ENCODE measurements at regions not wholly inside any gene's neighbourhood (a gene's known extent, or its start where the extent isn't known, plus 50 kb on each side); places are given as distances from the start of the nearest gene placed in this dataset.
"Not testable (repeated sequence)": the region's sequence is repeated elsewhere in the genome, so short reads cannot be mapped to it uniquely, and the experiment has no call there.

DNA sequence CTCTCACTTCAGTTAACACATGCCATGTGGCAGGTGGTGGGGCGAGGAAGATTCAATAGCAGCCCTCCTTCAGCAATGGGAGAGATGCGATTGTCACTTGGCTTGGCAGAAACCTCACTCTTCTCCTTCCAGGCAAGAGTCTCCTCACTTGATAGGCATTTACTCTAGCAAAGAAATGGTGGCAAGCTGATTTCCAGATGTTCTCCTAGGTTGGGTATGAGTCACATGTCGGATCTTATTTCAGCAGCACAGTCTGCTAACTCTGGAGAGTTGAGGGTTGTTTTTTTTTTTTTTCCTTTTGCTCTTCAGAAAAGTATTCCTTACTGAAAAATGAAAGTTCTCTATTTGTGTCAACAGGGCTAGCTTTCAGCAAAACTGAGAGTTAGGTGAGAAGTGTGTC is 119.5 kb upstream of the CHRDL1 start:
- Mint-ChIP-seq H3K4me3 (no peak overlapping the region), H3K27me3 (no peaks in the 10 kb centered on the region), H3K4me1 (no peaks in the 10 kb centered on the region)

GRCh38 chrX:110914281-110914680 is 118.7 kb upstream of the CHRDL1 start:
- DNase-seq (no peak), ATAC-seq (ENCODE audit: low read depth) (no peak)
- Mint-ChIP-seq H3K27ac (no peak overlapping the region), H3K27me3 (no peaks in the 10 kb centered on the region), H3K4me1 (no peaks in the 10 kb centered on the region), H3K4me3 (no peak overlapping the region), H3K36me3 (ENCODE audit: low read depth) (no peaks in the 10 kb centered on the region), H3K9me3 (no peaks in the 10 kb centered on the region)
- CTCF ChIA-PET: no interaction called here
- TF ChIP-seq, protein P1, sequence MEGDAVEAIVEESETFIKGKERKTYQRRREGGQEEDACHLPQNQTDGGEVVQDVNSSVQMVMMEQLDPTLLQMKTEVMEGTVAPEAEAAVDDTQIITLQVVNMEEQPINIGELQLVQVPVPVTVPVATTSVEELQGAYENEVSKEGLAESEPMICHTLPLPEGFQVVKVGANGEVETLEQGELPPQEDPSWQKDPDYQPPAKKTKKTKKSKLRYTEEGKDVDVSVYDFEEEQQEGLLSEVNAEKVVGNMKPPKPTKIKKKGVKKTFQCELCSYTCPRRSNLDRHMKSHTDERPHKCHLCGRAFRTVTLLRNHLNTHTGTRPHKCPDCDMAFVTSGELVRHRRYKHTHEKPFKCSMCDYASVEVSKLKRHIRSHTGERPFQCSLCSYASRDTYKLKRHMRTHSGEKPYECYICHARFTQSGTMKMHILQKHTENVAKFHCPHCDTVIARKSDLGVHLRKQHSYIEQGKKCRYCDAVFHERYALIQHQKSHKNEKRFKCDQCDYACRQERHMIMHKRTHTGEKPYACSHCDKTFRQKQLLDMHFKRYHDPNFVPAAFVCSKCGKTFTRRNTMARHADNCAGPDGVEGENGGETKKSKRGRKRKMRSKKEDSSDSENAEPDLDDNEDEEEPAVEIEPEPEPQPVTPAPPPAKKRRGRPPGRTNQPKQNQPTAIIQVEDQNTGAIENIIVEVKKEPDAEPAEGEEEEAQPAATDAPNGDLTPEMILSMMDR (IDR thresholded peaks at IDR 0.05): no peak
- POLR2A ChIA-PET: no interaction called here
- intact Hi-C loops (cut with micrococcal nuclease): no loop called here

More for the DNA sequence above, 119.5 kb upstream of the CHRDL1 start:
- no peaks in the 10 kb centered on the region for H3K9me3 Mint-ChIP-seq
- intact Hi-C loops (cut with micrococcal nuclease): no loop called here
- no peak overlapping the region for H3K27ac Mint-ChIP-seq
- ChIA-PET POLR2A (no interaction called here), CTCF (no interaction called here)
- TF ChIP-seq, protein P1 (IDR thresholded peaks at IDR 0.05): no peak
- DNase-seq (no peak), ATAC-seq (ENCODE audit: low read depth) (no peak)
- H3K36me3 Mint-ChIP-seq (ENCODE audit: low read depth): no peaks in the 10 kb centered on the region

DNA sequence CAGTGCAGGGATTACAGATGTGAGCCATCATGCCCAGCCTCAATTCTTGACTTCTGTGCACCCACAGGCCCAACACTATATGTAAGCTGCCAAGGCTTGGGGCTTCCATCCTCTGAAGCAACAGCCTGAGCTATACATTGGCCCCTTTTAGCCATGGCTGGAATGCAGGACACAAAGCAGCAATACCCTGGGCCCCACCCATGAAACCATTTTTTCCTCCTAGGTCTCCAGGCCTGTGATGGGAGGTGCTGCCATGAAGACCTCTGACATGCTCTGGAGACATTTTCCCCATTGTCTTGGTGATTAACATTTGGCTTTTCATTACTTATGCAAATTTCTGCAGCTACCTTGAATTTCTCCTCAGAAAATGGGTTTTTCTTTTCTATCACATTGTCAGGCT is 109.1 kb upstream of the CHRDL1 start:
- DNase-seq; H3K4me1 Mint-ChIP-seq; POLR2A ChIA-PET; CTCF ChIA-PET; H3K27me3 Mint-ChIP-seq; H3K4me3 Mint-ChIP-seq; H3K9me3 Mint-ChIP-seq; intact Hi-C loops (cut with micrococcal nuclease); H3K36me3 Mint-ChIP-seq (ENCODE audit: low read depth); ATAC-seq (ENCODE audit: low read depth); H3K27ac Mint-ChIP-seq: not testable (repeated sequence)

DNA sequence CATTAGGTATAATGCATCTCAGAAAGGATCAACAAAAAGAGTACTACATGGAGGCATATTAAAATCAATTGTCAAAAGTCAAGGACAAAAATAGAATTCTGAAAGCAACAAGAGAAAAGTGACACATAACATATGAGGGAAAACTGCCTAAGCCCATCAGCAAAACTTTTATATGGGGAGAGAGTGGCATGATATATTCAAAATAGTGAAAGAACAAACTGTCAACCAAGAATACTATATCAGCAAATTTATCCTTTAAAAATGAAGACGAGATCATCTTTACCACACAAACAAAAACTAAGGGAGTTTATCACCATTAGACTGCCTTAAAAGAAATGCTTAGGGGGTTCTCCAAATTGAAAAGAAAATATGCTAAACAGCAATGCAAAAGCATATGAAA is 86.4 kb upstream of the CHRDL1 start:
- ChIA-PET CTCF (no interaction called here), POLR2A (no interaction called here)
- TF ChIP-seq, protein P1 (IDR thresholded peaks at IDR 0.05): no peak
- no peaks in the 10 kb centered on the region for H3K36me3 Mint-ChIP-seq (ENCODE audit: low read depth)
- H3K27me3 Mint-ChIP-seq: no peaks in the 10 kb centered on the region
- ATAC-seq (ENCODE audit: low read depth) (no peak), DNase-seq (no peak)
- no peaks in the 10 kb centered on the region for H3K4me1 Mint-ChIP-seq
- intact Hi-C loops (cut with micrococcal nuclease): no loop called here
- no peak overlapping the region for H3K27ac Mint-ChIP-seq
- no peak overlapping the region for H3K4me3 Mint-ChIP-seq
- H3K9me3 Mint-ChIP-seq: peaks cover 8% of the 10 kb centered on the region

DNA sequence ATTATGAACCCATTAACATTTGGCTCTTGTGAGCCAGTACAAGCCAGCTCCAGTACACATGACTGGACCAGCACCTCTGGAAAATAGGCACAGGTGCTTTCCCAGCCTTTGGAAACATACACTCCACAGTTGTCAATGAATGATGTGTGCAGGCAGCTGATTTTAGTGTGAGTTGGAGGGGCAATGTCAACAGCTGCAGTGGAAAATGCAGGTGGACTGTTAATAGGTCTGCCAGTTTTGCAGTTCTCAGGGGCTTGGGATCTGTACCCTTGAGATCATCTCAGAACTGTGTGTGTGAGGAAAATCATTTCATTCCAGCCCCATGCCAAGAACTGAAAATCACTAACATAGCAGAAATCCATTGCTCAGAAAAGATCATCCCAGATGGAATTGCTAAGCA is 81.7 kb upstream of the CHRDL1 start:
- ChIA-PET POLR2A (no interaction called here), CTCF (no interaction called here)
- H3K27me3 Mint-ChIP-seq: no peaks in the 10 kb centered on the region
- H3K36me3 Mint-ChIP-seq (ENCODE audit: low read depth): no peaks in the 10 kb centered on the region
- TF ChIP-seq, protein P1 (IDR thresholded peaks at IDR 0.05): no peak
- H3K9me3 Mint-ChIP-seq: peaks cover 8% of the 10 kb centered on the region
- ATAC-seq (ENCODE audit: low read depth) (no peak), DNase-seq (no peak)
- no peak overlapping the region for H3K4me3 Mint-ChIP-seq
- intact Hi-C loops (cut with micrococcal nuclease): no loop called here
- H3K27ac Mint-ChIP-seq: no peak overlapping the region
- no peaks in the 10 kb centered on the region for H3K4me1 Mint-ChIP-seq

GRCh38 chrX:110871839-110872238 is 76.2 kb upstream of the CHRDL1 start:
- Mint-ChIP-seq H3K4me1 (no peaks in the 10 kb centered on the region), H3K27me3 (no peaks in the 10 kb centered on the region), H3K4me3 (no peak overlapping the region), H3K36me3 (ENCODE audit: low read depth) (no peaks in the 10 kb centered on the region), H3K9me3 (no peaks in the 10 kb centered on the region), H3K27ac (no peak overlapping the region)
- ATAC-seq (ENCODE audit: low read depth) (no peak), DNase-seq (no peak)
- POLR2A ChIA-PET: no interaction called here
- intact Hi-C loops (cut with micrococcal nuclease): no loop called here
- TF ChIP-seq, protein P1 (IDR thresholded peaks at IDR 0.05): no peak
- CTCF ChIA-PET: no interaction called here

Data from activated B cell treated with CpG ODN at 0.5 μM for 24 hours (primary cell).